ENCODE measurements at regions not wholly inside any gene's neighbourhood (a gene's known extent, or its start where the extent isn't known, plus 50 kb on each side); places are given as distances from the start of the nearest gene placed in this dataset.

DNA sequence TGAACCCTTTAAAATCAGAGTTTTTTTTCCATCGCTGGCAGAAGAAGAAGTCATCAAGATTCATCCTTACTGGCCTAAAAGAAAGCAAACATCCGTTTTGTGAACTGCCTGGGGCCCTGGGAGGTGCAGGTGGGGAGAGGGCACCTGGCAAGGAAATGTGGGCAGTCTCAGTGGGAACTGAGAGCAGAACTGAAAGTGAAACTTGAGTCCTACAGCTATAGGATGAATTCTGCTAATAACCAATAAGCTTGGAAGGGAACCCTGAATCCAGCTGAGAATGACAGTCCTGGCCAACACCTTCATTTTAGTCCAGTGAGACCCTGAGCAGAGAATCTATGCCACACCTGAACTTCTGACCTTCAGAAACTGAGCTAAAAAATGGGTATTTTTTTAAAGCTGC is 130.1 kb upstream of the ASCC3 start:
- H3K9ac ChIP-seq (ENCODE audit: insufficient read depth in 1 of 2, low read length in 2 of 2): no peak overlapping the region
- DNase-seq: no peak
- no peaks in the 10 kb centered on the region for H3K36me3 ChIP-seq (ENCODE audit: control insufficient read depth in 4 of 4, insufficient read depth in 4 of 4, low read length in 4 of 4)
- ATAC-seq (ENCODE audit: insufficient read depth, low FRiP score): no peak
- no peaks in the 10 kb centered on the region for H3K4me1 ChIP-seq (ENCODE audit: control insufficient read depth in 5 of 5, insufficient read depth in 5 of 5, low read length in 5 of 5)
- no peak for TF ChIP-seq CTCF (IDR thresholded peaks at IDR 0.05; ENCODE audit: control extremely low read depth, extremely low read depth)
- H3K27me3 ChIP-seq (ENCODE audit: control insufficient read depth in 3 of 3, insufficient read depth in 3 of 3, low read length in 2 of 3): no peaks in the 10 kb centered on the region
- H3K9me3 ChIP-seq (ENCODE audit: control insufficient read depth in 4 of 4, insufficient read depth in 3 of 4, low read length in 3 of 4): no peaks in the 10 kb centered on the region
- H3K4me3 ChIP-seq: no peak overlapping the region
- WGBS, 2 donors: 37 to 42% methylated on average over 2 of the region's 2 CpGs
- H3K27ac ChIP-seq (ENCODE audit: low read depth in 1 of 2, low read length in 1 of 2): no peak overlapping the region

- Histone ChIP-seq H3K9me3 (ENCODE audit: control insufficient read depth in 4 of 4, insufficient read depth in 3 of 4, low read length in 3 of 4) (no peaks in the 10 kb centered on the region), H3K27me3 (ENCODE audit: control insufficient read depth in 3 of 3, insufficient read depth in 3 of 3, low read length in 2 of 3) (no peaks in the 10 kb centered on the region), H3K36me3 (ENCODE audit: control insufficient read depth in 4 of 4, insufficient read depth in 4 of 4, low read length in 4 of 4) (no peaks in the 10 kb centered on the region), H3K4me1 (ENCODE audit: control insufficient read depth in 5 of 5, insufficient read depth in 5 of 5, low read length in 5 of 5) (no peaks in the 10 kb centered on the region), H3K9ac (ENCODE audit: insufficient read depth in 1 of 2, low read length in 2 of 2) (no peak overlapping the region), H3K27ac (ENCODE audit: low read depth in 1 of 2, low read length in 1 of 2) (no peak overlapping the region), H3K4me3 (no peak overlapping the region)
- TF ChIP-seq CTCF (IDR thresholded peaks at IDR 0.05; ENCODE audit: control extremely low read depth, extremely low read depth): no peak
- 87 to 91% methylated on average over 2 of the region's 2 CpGs for WGBS, 2 donors
- ATAC-seq (ENCODE audit: insufficient read depth, low FRiP score) (no peak), DNase-seq (no peak)
Observed at GRCh38 chr6:101013612-101014195, 132.6 kb upstream of the ASCC3 start.

GRCh38 chr6:101015541-101015940 is 134.4 kb upstream of the ASCC3 start:
- H3K9me3 ChIP-seq (ENCODE audit: control insufficient read depth in 4 of 4, insufficient read depth in 3 of 4, low read length in 3 of 4): no peaks in the 10 kb centered on the region
- no peak overlapping the region for H3K4me3 ChIP-seq
- H3K27me3 ChIP-seq (ENCODE audit: control insufficient read depth in 3 of 3, insufficient read depth in 3 of 3, low read length in 2 of 3): no peaks in the 10 kb centered on the region
- no peak overlapping the region for H3K9ac ChIP-seq (ENCODE audit: insufficient read depth in 1 of 2, low read length in 2 of 2)
- DNase-seq (no peak), ATAC-seq (ENCODE audit: insufficient read depth, low FRiP score) (no peak)
- no peak for TF ChIP-seq CTCF (IDR thresholded peaks at IDR 0.05; ENCODE audit: control extremely low read depth, extremely low read depth)
- no peaks in the 10 kb centered on the region for H3K36me3 ChIP-seq (ENCODE audit: control insufficient read depth in 4 of 4, insufficient read depth in 4 of 4, low read length in 4 of 4)
- 93 to 95% methylated on average over 1 of the region's 1 CpG for WGBS, 2 donors
- H3K27ac ChIP-seq (ENCODE audit: low read depth in 1 of 2, low read length in 1 of 2): no peak overlapping the region
- no peaks in the 10 kb centered on the region for H3K4me1 ChIP-seq (ENCODE audit: control insufficient read depth in 5 of 5, insufficient read depth in 5 of 5, low read length in 5 of 5)

GRCh38 chr6:101016163-101016562 is 135.0 kb upstream of the ASCC3 start:
- H3K9ac ChIP-seq (ENCODE audit: insufficient read depth in 1 of 2, low read length in 2 of 2): no peak overlapping the region
- ATAC-seq (ENCODE audit: insufficient read depth, low FRiP score) (no peak), DNase-seq (no peak)
- H3K4me1 ChIP-seq (ENCODE audit: control insufficient read depth in 5 of 5, insufficient read depth in 5 of 5, low read length in 5 of 5): no peaks in the 10 kb centered on the region
- no peaks in the 10 kb centered on the region for H3K36me3 ChIP-seq (ENCODE audit: control insufficient read depth in 4 of 4, insufficient read depth in 4 of 4, low read length in 4 of 4)
- H3K4me3 ChIP-seq: no peak overlapping the region
- no peaks in the 10 kb centered on the region for H3K9me3 ChIP-seq (ENCODE audit: control insufficient read depth in 4 of 4, insufficient read depth in 3 of 4, low read length in 3 of 4)
- no peaks in the 10 kb centered on the region for H3K27me3 ChIP-seq (ENCODE audit: control insufficient read depth in 3 of 3, insufficient read depth in 3 of 3, low read length in 2 of 3)
- 90 to 95% methylated on average over 3 of the region's 3 CpGs for WGBS, 2 donors
- H3K27ac ChIP-seq (ENCODE audit: low read depth in 1 of 2, low read length in 1 of 2): no peak overlapping the region
- TF ChIP-seq CTCF (IDR thresholded peaks at IDR 0.05; ENCODE audit: control extremely low read depth, extremely low read depth): no peak
